T-helper 9 cell (primary cell): ENCODE measurements at regions not wholly inside any gene's neighbourhood (a gene's known extent, or its start where the extent isn't known, plus 50 kb on each side); places are given as distances from the start of the nearest gene placed in this dataset.

ENCODE experiments used
- DNase-seq: peaks from one replicate; pipeline ENCODE4 v3.0.0-alpha.2; 2020

DNA sequence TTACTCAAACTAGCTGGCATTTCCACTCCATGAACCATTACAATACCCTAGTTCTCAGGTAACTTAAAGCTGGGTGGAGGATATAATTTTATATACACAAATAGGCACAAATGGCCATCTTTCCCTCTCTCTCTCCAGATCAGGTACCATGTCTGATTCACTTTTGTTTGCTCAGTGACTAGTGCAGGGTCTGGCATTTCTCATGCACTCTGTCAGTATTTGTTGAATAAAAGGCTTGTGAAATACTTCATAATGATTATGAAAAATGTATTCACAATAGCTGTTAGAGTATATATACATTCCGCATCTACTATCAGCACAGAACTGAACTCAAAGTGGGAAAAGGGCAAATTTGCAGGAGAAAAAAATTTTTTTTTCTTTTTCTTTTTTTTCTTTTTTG, 510.2 kb upstream of the USP24 start:
- DNase-seq, result no peak

DNA sequence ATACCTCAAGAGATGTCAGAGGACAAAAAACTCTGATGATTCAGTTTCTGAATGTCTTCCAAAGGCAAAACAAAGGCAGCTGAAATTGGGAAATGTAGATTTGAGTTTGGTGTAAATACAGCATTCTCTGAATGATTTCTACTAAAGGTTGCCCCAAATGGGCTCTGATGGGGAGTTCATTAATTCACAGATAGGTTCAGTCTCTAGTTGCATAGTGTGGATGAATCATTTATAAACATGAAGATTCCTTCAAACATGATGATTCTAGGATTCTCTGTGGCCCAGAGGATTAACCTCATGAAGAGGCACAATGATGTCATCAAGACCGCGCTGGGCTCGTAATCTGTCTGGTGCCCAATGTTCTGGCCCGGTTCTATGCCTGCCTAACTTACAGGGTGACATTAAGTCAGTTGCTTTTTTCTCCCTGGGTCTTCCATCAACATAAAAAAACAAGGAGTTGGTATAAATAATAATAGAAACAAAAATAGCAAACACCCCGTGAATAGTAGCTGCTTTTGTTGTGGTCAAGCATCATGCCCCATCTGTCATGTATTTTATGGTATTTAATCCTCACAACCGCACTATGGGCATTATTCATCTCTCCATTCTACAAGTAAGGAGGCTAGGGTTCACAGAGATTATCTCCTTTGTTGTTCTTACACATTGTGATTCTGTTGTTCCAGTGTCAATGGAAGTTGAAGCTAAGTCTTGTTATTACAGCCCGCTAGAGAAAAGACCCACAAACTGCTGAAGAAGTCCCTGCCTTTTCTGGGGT, 509.6 kb upstream of the USP24 start:
- DNase-seq, result no peak

DNA sequence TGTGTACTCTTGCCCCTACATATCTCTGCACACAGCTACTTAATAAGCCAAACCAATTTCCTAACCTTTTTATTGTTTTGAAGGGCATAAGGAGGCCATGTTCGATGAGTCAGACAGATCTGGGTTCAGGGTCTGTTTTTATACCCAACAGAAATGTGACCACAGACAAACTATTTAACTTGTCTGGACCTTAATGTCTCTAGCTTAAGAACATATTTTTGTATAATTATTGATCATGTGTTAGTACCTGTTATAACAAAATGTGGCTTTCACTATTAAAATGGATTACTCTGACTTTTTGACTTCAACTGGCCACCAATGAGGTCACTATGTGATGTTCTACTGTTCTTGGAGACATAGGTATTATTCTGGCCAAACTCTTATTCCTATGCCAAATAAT, 507.8 kb upstream of the USP24 start:
- DNase-seq, result no peak

DNA sequence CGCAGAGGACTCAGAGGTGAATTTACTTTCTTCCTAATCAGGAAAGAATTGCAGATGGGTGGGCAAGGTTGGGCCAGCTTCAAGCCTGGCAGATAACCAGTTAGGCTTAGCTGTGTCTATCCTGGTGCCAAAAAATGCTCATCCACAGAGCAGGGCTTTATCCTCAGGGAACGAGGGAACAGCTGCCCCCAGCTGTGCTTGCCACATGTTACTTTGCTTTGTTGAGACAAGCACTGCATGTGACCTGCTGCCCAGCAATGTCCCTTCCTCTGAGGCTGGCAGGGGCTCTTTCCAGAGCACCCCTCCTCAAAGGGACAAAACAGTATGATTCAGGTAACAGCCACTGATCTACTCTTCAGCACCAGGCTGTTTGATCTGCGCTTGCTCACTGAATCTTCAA, 505.1 kb upstream of the USP24 start:
- DNase-seq, result no peak

DNA sequence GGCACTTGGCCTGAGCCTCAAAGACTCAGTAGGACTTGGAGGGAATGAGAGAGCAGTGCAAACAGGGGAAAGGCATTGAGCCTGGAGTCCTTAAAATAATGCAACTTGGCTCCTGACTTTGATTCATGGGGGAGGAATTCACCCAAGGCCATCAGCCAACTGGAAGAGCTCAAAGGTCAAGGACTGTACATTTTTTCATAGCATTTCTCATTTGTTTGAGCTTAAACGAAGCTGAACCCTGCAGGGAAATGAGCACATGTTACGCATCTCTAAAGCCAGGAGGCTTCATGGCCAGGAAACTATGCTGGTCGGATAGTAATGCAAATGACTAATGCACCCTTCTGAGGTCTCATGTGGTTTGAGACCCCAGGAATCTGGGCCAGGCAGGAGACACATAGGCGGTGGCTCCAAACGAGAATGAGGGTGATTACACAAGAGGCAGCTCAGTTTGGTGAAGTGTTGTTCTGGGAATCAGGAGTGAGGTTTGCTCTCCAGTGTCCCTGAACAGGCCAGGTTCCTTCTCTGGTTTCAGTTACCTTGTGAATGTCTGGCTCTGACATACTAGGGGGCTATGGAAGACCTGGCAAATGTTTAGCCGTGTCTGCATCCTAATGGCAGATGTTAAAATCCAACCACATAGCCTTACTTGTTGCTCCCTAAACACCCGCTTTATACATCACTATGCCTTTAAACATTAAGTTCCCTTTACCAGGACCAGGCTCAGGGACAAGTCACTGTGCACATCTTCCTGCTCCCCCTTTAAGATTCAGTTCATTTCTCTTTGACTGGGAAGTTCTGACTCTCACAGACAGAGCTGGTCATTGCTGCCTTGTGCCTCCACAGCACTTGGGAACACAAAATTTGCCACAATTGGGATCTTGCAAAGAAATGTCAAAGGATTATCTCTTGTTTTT, 503.9 kb upstream of the USP24 start:
- DNase-seq, result no peak

DNA sequence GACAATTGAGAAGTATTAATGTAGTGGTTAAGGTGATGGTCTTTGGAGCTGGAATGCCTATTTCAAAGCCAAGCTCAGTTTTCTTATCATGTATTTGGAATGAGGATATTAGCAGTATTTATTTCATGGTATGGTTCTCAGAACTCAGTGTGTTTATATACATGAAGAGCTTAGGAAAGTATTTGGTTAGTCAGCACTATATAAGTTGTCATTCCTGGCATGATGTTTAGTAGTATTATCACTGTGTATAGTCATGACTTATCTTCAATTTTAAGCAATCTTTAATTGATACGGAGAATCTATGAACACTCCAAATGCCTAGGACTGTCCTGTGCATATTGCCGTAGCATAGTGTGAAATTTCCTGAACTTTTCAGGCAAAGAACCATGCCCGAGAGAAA, 501.9 kb upstream of the USP24 start:
- DNase-seq, result no peak

DNA sequence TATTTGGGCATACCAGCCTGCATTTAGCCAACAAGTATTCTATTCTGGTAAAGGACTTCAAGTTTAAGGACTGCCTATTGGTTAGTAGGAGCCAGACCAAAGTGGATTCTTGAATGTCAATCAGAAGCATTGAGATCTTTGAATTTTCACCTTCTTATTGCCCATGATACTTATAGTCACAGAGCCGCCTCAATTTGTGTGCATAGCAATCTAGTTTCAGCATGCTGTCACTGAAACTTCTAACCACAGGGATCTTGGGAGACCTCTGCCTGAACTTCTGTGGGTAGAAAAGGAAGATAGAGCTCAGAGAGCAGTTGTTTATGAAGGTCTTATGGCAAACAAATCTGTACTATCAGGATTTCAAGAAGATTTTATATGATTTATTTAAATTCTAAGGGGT, 501.4 kb upstream of the USP24 start:
- no peak for DNase-seq

DNA sequence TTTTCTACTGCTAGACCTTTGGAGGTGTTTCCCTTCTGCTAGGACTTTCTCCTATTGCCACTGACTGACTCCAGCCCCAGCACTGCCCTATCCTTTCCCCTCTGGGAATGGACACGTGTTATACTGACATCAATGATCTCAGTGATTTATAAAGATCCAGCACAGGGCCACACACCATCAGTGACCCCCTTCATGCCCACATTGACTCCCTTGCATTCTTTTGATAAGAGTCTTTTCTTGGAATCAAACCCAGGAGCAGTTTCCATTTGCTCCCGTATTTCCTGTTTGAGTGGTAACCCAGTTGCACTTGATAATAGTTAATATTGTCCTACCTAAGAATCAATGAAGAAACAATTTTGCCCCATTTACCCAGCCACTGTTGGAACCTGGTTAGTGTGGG, 501.0 kb upstream of the USP24 start:
- no peak for DNase-seq

DNA sequence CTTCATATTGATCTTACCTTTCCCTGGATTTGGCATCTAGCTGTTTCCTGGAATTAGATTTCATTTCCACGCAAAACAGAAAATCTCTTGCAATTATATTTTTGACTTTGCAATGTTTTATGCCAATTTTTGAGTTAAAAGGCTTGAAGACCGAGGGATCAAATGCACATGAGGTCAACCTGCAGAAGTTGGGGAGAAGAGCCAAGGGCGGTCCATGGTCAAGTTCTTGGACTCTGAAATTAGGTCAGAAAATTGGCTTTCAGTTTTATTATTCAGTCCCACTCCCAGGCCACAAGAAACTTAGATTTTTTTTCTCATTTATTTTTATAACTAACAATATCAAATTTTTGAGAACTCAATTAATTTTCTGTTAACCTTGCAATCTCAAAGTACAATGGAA, 499.1 kb upstream of the USP24 start:
- DNase-seq, result no peak

DNA sequence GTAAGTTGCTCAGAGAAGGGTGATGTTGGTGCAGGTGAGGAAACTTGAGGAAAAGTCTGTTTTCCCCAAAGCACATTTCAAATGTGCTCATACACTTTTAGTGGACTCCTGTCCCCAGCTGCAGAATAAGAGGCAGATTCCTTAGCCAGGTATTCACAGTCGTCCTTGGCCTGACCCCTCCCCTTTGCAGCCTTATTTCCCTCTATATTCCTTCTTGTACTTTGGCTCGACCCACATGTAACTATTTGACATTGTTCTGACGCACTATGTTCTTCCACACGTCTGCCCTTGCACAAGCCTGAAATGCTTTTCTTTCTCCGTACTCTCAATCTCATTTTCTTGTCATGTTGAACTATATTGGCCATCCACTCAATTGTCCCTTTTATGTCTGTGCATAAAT, 498.4 kb upstream of the USP24 start:
- no peak for DNase-seq

DNA sequence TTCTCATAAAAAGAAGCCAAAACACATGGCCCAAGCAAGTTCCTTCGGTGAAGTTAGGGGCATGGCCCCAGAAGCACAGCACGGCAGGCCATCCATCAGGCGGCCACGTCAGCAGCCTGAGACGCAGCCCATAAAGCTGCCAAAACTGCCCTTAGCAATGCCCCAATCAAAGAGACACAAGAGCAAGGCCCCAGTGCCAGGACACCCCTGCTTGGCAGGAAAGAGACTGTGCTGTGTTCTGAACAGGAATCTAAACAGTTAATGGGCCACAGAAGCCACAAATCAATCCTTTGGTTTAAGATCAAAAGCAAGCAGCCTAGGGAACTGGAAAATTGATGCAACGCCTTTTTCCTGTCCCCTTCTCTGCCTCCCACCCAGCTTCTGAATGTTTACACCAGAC, 497.0 kb upstream of the USP24 start:
- DNase-seq, result no peak

DNA sequence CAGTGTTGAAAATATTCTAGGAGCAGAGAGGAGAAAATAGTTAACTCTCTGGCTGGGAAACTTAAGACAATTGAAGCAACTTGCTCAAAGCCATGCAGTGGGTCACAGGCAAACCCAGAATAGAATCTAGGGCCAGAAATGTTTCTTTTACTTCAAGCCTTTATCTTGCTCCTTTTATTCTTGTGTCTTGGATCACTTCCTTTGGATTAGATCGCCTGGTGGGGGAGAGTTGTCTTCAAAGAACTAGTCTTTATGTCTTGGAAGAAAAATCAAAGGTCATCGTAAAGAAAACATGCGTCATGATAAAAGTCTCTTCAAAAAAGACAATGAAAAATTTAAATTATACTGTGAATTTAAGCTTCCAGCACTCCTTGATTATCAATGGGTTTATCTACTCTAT, 493.6 kb upstream of the USP24 start:
- no peak for DNase-seq

DNA sequence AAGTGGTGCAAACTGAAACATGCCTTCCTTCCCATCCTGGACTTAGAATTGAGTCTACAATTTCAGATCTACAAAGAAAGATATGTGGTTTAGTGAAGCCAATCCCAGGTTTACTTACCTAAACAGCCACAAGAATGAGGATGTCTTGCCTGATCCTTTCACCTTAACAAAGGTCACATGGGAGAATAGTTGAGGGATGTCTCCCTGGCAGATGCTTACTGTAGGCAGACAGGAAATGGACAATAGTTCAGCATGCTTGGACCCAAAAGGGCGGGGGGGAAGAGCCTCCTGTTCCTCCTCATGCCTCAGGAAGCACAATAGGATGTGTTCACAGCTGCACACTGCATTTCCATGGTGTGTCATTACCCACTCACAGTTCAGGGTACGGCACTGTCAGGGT, 492.7 kb upstream of the USP24 start:
- DNase-seq, result no peak

DNA sequence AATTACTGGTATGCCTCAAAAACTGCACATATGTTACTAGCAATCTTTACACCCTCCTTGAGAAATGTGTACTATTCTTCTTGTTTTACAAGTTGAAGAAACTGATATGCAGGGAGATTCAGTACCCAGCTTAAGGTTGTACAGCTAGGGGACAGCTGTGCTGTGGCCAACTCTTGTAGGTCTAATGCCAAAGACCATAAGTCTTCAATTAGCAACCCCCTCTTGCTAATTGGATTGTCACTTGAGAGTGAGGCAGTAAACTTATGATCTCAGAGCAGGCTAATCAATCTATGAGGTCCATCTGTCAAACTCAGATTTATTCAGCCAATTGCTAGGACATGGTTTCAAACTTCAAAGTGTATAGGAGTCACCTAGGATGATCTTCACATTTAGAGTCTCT, 492.0 kb upstream of the USP24 start:
- DNase-seq, result no peak

DNA sequence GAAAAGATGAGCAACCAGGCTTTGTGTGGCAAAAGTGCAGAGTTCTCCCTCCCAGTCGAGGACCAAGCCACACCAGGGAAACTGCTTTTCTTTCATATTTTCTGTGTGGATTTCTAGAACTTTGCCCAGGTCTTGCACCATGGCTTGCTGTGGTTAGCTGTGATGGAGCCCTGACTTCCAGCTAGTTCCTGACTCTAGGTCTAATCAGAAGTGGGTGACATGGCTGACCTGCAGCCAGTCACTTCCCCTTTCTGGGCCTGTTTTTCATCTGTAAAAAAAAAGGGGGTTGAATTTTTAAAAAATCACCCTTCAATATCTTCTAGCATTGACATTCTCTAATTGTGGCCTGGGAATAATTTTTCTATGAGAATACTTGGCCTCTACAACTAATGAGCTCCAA, 491.2 kb upstream of the USP24 start:
- no peak for DNase-seq

DNA sequence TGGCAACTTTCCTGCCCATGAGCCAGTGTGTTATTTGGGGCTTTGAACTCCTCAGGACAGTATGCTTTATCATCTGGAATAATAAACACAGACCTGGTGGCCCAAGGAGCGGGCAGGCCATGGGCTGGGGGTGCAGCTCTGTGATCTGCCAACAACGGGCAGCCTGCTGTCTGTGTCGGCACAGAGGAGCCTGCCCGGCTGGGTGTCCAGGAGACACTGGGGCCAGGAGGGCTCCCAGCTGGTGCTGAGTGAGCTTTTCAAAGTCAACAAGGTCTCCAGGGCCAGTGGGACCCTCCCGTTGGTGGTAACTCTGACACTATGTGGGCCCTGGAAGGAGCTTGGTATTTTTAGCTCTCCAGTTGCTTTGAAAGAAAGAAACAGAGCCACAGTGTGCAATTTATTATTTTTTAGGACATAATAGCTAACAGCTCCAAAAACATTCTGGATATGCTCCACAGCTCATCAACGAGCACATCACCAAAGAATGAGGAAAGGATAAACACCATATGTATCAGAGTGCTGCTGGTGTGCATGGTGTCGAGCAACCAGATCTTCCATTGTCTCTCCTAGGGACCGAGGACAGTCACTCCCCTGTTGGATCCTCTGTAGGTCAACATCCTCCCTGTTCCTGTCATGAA, 488.7 kb upstream of the USP24 start:
- no peak for DNase-seq

DNA sequence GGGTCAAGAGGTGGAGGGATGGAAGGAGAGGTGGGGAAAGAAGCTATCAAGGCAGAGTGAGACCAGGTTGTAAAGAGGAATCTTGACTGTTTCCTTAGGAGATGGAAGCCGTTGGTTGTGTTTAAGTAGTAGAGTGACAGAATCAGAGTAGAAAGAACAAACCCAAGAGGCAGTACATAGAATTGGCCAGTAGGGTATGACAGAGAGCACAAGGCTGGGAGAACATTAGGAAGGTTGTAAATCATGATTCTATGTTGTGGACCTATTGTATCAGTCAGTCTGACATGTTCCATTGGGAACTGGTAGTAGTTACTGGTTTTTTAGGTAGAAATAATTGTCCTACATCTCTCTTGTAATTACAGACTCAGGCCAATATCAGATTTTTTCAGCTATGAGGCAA, 486.9 kb upstream of the USP24 start:
- no peak for DNase-seq

DNA sequence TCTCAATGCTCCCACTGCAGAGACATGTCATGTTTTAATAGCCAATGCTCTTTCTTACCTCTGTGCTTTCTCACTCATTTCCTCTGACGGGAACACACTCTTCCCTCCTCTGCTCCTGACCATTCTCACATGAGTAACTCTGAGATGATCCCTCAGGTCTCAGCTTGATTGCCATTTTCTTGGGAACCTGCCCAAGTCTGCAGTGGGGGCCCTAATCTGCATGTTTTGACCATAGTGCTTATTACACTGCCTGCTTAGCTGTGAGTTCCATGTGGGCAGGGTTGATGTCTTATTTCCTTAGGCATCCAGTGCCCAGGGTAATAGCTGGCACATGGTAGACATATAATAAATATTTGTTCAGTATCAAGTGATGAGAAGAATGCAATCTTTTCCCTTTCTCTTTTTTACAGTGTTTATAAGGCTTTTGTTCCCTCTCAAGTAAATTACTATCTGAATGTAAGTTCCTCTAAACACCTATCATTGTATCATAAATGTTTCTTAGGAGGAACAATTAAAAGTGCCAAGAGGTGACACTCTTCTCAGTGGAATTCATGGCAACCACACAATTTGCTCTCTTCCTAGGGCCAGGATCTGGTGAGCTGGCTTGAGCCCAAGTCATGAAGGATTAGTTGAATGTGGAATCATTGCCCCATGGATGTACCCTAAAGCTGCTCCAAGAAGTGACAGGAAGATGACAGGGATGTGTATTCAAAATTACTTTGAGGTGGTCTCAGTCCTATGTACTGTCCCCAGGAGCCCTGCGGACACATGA, 485.4 kb upstream of the USP24 start:
- no peak for DNase-seq

DNA sequence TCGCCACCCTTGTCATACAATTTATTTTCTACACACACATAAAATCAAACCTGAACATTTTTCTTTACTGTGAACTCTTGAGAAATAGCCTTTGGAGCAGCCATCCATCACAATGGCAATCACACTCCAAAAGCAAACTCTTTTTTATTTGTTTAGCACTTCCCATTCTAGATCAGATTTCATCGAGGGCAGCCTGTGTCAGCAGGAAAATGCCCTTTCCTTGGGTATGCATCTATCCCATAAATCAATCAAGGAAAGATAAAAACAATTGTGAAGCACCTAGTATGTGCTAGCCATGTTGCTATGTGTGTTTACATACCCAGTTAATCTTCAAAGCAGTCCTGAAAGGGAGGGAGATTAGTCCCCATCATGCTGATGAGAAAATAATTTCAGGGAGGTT, 484.1 kb upstream of the USP24 start:
- no peak for DNase-seq

DNA sequence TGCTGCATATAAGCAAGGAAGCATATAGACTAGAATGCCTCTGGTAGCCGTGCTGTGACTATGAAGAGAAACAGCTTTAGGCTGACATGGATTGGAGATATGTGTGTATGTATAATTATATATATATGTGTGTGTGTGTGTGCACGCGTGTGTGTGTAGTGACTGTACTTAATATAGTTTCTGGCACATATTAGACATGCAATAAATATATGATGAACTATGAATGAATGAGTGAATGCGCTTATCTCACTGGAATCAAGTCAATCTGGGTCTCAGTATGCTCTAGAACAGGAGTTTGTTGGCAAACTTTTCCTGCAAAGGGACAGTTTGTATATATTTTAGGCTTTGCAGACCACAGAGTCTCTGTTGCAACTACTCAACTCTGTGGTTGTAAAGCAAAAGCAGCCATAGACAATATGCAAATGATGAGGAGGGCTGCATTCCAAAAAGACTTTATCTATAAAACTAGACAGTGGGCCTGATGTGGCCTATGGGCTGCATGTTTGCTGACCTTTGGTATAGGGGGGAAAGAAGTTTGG, 482.9 kb upstream of the USP24 start:
- no peak for DNase-seq

DNA sequence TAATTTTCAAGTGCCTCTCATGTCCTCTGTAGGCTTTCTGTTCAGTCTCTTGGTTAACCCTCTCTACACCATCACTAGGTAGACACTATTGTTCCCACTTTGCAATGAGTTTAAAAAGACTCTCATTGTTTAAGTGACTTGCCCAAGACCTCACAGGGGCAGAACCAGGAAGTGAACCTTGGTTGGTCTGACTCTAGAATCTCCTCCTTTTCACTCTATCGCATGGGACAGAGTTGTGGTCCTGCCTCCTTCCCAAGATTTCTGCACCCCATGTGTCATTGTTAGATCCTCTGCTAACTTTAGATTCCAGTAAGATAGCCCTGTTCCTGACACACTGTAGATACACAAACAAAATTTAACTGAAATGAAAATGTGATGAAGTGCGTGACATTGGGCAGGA, 481.7 kb upstream of the USP24 start:
- DNase-seq, result no peak

DNA sequence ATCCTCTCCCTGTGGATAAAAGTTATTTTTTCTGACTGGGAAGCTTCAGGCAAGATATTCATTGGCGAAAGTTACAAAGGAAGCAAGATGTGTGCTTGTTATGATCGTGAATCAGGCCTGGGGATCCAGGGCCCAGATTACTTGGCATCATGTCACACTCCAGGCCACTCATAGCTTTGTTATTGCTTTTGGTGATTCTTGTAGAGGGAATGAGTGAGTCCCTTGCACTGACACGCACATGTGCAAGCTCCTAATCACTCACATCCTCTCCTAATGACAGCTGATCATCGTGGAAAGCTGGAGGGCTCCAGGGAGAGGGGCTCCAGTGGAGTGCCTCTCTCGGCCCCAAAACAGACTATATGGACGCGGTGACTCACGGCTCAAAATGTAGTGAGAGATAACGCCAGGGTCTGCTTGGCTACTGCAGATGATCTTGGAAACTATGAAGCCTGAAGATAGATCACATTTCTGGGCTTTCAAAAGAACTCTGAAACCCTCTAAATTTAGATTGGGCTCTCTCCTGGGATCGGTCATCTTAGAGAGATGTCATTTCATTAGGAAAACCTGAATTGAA, 481.1 kb upstream of the USP24 start:
- DNase-seq, result no peak
